ENCODE measurements at regions not wholly inside any gene's neighbourhood (a gene's known extent, or its start where the extent isn't known, plus 50 kb on each side); places are given as distances from the start of the nearest gene placed in this dataset.

DNA sequence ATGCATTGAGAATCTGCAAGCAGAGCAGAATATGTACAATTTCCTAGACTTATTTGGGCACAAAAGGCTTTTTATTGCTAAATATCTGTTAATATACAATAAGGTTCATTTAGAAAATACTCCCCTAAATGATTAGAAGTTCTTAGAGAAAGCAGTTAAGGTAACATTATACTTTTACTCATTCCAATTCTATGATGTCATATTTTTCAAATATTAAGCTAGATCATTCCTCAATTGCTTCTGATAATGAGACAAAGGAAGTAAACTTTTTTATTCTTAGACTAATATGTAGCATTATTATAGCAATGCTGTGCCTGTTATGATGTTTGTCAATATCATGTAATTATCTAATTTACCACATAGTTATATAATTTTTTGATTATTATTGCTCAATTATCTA lies 447.0 kb downstream of the SLC16A7 start:
- DNase-seq (no peak), ATAC-seq (no peak)
- Histone ChIP-seq H3K27ac (ENCODE audit: low read length) (no peak overlapping the region), H3K27me3 (ENCODE audit: control insufficient read depth, insufficient read depth) (no peaks in the 10 kb centered on the region), H3K4me3 (ENCODE audit: low read length) (no peak overlapping the region), H3K4me1 (ENCODE audit: control insufficient read depth, insufficient read depth, low read length) (no peaks in the 10 kb centered on the region), H3K9me3 (ENCODE audit: control insufficient read depth, low read length) (no peaks in the 10 kb centered on the region)
- intact Hi-C loops (cut with DNase I) = no loop called here

DNA sequence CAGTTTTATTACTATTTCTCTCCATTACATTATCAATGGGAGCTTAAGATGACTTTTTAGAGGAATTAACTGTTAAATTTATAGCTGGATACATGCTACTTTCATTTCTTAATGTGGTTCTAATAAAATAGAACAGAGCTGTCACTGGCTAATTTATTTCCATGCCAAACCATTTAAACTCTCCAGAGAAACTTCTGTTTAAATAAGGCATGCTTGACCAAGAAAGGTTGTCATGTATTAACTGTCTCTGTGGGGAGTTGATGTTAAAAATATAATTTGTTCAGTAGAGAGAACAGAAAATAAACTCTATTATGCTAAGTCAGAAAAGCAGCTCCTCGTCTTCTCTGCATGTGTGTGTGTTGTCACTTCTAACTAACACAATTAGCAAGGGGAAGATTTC lies 447.4 kb downstream of the SLC16A7 start:
- intact Hi-C loops (cut with DNase I) = no loop called here
- Histone ChIP-seq H3K4me1 (ENCODE audit: control insufficient read depth, insufficient read depth, low read length) (no peaks in the 10 kb centered on the region), H3K27me3 (ENCODE audit: control insufficient read depth, insufficient read depth) (no peaks in the 10 kb centered on the region), H3K27ac (ENCODE audit: low read length) (no peak overlapping the region), H3K4me3 (ENCODE audit: low read length) (no peak overlapping the region), H3K9me3 (ENCODE audit: control insufficient read depth, low read length) (no peaks in the 10 kb centered on the region)
- ATAC-seq (no peak), DNase-seq (no peak)
- 49% methylated on average over 1 of the region's 1 CpG for WGBS

DNA sequence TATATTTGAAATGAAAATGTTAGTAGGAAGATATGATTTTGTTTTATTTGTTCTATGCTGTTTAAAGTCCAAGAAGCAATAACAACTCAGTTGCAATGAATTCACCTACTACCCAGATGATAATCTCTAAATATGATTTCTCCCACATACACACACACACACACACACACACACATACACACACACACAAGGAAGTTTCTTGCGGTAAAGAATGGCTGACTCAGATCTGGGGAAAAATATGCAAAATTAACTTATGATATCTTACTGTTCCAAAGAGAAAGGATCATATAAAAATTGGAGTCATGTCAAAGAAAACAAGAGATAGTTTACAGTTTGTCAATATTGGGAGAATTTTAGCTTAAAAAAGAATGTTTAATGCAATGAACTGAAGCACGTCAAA lies 456.7 kb downstream of the SLC16A7 start:
- Histone ChIP-seq H3K27me3 (ENCODE audit: control insufficient read depth, insufficient read depth) (no peaks in the 10 kb centered on the region), H3K9me3 (ENCODE audit: control insufficient read depth, low read length) (no peaks in the 10 kb centered on the region), H3K27ac (ENCODE audit: low read length) (no peak overlapping the region), H3K4me3 (ENCODE audit: low read length) (no peak overlapping the region), H3K4me1 (ENCODE audit: control insufficient read depth, insufficient read depth, low read length) (no peaks in the 10 kb centered on the region)
- intact Hi-C loops (cut with DNase I) = no loop called here
- no peak for ATAC-seq
- no peak for DNase-seq
- 80% methylated on average over 2 of the region's 2 CpGs for WGBS

DNA sequence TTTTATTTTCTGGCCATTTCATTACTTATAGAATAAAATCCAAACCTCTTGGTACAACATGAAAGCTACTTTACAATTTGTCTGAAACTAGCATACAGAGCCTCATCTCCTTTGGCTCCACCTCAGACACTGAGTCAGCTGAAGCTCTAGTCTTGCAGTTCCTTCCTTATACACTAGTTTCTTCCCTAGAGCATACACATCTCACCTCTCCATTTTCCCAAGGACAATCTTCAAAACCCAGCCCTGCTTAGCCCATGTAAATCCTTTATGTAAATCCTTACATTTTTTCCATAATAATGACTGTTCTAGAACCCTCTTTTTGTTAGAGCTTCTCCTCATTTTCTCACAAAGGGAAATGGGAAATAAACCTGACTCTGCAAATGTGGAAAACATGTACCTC lies 463.4 kb downstream of the SLC16A7 start:
- intact Hi-C loops (cut with DNase I) = no loop called here
- H3K4me3 ChIP-seq (ENCODE audit: low read length) = no peak overlapping the region
- H3K4me1 ChIP-seq (ENCODE audit: control insufficient read depth, insufficient read depth, low read length) = no peaks in the 10 kb centered on the region
- no peaks in the 10 kb centered on the region for H3K27me3 ChIP-seq (ENCODE audit: control insufficient read depth, insufficient read depth)
- no peak overlapping the region for H3K27ac ChIP-seq (ENCODE audit: low read length)
- no peaks in the 10 kb centered on the region for H3K9me3 ChIP-seq (ENCODE audit: control insufficient read depth, low read length)
- no peak for ATAC-seq
- no peak for DNase-seq

DNA sequence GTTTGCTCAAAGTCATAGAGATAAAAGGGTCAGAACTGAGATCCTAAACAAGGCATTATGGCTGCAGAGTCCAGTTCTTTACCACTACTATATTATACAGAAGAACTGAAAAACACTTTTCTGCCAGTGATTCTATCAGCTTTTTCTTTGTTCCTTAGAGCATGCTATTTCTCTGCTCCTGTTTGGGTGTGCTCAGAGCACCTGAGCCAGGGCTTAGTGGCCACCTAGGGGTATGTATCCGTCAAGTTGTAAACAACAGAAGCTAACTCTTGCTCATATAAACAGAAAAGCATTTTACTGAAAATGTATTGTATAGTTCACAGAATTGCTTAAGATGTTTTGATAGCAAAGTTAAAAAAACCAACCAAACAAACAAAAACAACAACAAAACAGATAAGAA lies 470.8 kb downstream of the SLC16A7 start:
- no peaks in the 10 kb centered on the region for H3K9me3 ChIP-seq (ENCODE audit: control insufficient read depth, low read length)
- no peak overlapping the region for H3K27ac ChIP-seq (ENCODE audit: low read length)
- no peak overlapping the region for H3K4me3 ChIP-seq (ENCODE audit: low read length)
- no peak for DNase-seq
- 87% methylated on average over 1 of the region's 1 CpG for WGBS
- no peak for ATAC-seq
- H3K27me3 ChIP-seq (ENCODE audit: control insufficient read depth, insufficient read depth) = no peaks in the 10 kb centered on the region
- intact Hi-C loops (cut with DNase I) = no loop called here
- H3K4me1 ChIP-seq (ENCODE audit: control insufficient read depth, insufficient read depth, low read length) = no peaks in the 10 kb centered on the region

DNA sequence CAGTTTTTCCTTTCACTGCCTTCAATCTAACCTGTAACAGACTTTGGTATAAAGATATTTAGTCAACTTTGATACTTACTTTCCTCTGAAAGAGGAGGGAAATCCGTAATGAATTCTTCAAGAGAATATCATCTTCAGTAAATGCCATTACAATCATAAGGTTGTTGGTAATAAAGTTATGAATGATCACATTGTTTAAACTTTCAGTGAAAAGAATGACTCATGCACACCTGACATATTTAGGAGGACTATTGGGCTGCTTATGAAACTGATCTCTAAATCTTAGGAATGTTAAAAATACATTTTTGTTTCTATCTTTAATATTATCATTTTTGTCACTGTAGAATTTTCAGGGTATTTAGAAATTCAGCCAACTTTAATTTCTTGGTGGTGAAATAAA lies 474.7 kb downstream of the SLC16A7 start:
- no peaks in the 10 kb centered on the region for H3K9me3 ChIP-seq (ENCODE audit: control insufficient read depth, low read length)
- no peak overlapping the region for H3K27ac ChIP-seq (ENCODE audit: low read length)
- H3K4me3 ChIP-seq (ENCODE audit: low read length) = no peak overlapping the region
- H3K27me3 ChIP-seq (ENCODE audit: control insufficient read depth, insufficient read depth) = no peaks in the 10 kb centered on the region
- intact Hi-C loops (cut with DNase I) = no loop called here
- ATAC-seq = no peak
- WGBS = 88% methylated on average over 1 of the region's 1 CpG
- H3K4me1 ChIP-seq (ENCODE audit: control insufficient read depth, insufficient read depth, low read length) = no peaks in the 10 kb centered on the region
- no peak for DNase-seq

DNA sequence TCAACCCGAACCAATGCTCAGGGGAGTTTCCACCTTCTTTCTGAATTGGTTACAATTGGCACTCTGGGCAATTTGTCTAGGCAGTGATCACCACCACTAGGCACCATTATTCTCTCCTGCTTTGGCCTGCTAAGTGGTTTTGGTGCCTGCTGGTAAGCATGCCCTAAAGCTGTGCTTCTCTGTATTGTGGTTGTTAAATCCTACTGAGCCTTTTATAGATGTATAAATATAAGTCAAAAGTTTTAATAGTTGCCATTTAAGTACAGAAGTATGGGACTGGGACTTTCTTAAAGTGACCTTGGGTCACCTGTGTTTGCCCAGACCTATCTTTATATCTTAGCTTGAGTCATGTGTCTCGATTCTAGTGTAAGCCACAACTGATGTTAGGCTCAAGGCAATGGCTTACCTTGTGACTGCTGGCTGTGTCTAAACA lies 475.9 kb downstream of the SLC16A7 start:
- no peaks in the 10 kb centered on the region for H3K9me3 ChIP-seq (ENCODE audit: control insufficient read depth, low read length)
- DNase-seq = no peak
- H3K4me1 ChIP-seq (ENCODE audit: control insufficient read depth, insufficient read depth, low read length) = no peaks in the 10 kb centered on the region
- WGBS = 79% methylated on average over 2 of the region's 2 CpGs
- intact Hi-C loops (cut with DNase I) = no loop called here
- H3K4me3 ChIP-seq (ENCODE audit: low read length) = no peak overlapping the region
- H3K27ac ChIP-seq (ENCODE audit: low read length) = no peak overlapping the region
- H3K27me3 ChIP-seq (ENCODE audit: control insufficient read depth, insufficient read depth) = no peaks in the 10 kb centered on the region
- ATAC-seq = no peak

DNA sequence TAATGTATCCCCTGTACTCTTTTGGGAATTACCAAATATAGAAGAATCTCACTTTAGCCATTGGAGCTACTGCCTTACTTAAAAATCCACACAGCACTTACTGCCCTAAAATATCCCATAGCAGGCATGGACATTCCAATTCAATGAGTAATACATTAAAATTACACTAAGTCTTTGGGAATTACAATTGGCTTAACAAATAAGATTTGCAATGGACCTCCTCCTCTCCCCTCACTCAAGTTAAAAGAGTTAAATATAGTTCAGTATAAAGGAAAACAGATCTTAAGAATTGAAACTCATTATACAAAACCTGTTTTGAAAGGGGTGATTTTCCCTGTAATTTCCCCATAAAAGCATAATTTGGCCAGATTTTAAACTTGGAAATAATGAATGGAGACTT lies 477.1 kb downstream of the SLC16A7 start:
- Histone ChIP-seq H3K27ac (ENCODE audit: low read length) (no peak overlapping the region), H3K4me1 (ENCODE audit: control insufficient read depth, insufficient read depth, low read length) (no peaks in the 10 kb centered on the region), H3K9me3 (ENCODE audit: control insufficient read depth, low read length) (no peaks in the 10 kb centered on the region), H3K4me3 (ENCODE audit: low read length) (no peak overlapping the region), H3K27me3 (ENCODE audit: control insufficient read depth, insufficient read depth) (no peaks in the 10 kb centered on the region)
- no peak for DNase-seq
- intact Hi-C loops (cut with DNase I) = no loop called here
- ATAC-seq = no peak

DNA sequence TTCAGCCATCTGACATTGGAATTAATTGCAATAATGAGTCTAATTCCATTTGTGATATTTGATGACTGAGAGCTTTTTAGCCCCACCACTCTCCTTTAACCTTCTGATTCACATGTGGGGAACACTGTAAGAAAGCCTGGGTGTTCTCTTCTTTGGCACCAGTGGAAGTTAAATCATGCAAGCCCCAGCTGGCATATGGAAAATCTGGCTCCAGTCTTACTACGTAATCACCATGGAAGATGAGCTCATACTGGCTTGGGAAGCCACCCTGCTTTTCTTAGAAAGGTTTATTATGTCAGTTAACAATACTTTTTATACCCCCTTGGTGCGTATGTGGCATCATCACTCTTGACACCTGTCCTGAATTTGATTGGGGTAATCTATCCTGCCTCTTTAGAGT lies 479.3 kb downstream of the SLC16A7 start:
- intact Hi-C loops (cut with DNase I) = no loop called here
- Histone ChIP-seq H3K9me3 (ENCODE audit: control insufficient read depth, low read length) (no peaks in the 10 kb centered on the region), H3K4me1 (ENCODE audit: control insufficient read depth, insufficient read depth, low read length) (no peaks in the 10 kb centered on the region), H3K27me3 (ENCODE audit: control insufficient read depth, insufficient read depth) (no peaks in the 10 kb centered on the region), H3K4me3 (ENCODE audit: low read length) (no peak overlapping the region), H3K27ac (ENCODE audit: low read length) (no peak overlapping the region)
- no peak for ATAC-seq
- DNase-seq = no peak
- WGBS = 80% methylated on average over 2 of the region's 2 CpGs

DNA sequence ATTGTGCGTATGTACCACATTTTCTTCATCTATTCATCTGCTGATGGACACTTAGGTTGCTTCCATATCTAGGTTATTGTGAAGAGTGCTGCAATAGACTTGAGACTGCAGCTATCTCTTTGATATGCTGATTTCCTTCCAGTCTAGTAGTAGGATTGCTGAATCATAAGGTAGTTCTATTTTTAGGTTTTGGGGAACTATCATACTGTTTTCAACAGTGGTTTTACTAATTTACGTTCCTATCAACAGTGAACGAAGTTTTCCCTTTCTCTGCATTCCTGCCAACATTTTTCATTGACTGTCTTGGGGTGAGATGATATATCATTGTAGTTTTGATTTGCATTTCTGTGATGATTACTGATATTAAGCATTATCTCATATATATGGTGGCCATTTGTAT lies 482.2 kb downstream of the SLC16A7 start:
- H3K9me3 ChIP-seq (ENCODE audit: control insufficient read depth, low read length) = no peaks in the 10 kb centered on the region
- no peaks in the 10 kb centered on the region for H3K27me3 ChIP-seq (ENCODE audit: control insufficient read depth, insufficient read depth)
- no peak overlapping the region for H3K4me3 ChIP-seq (ENCODE audit: low read length)
- ATAC-seq (no peak), DNase-seq (no peak)
- intact Hi-C loops (cut with DNase I) = no loop called here
- 69% methylated on average over 3 of the region's 3 CpGs for WGBS
- H3K4me1 ChIP-seq (ENCODE audit: control insufficient read depth, insufficient read depth, low read length) = no peaks in the 10 kb centered on the region
- H3K27ac ChIP-seq (ENCODE audit: low read length) = no peak overlapping the region

DNA sequence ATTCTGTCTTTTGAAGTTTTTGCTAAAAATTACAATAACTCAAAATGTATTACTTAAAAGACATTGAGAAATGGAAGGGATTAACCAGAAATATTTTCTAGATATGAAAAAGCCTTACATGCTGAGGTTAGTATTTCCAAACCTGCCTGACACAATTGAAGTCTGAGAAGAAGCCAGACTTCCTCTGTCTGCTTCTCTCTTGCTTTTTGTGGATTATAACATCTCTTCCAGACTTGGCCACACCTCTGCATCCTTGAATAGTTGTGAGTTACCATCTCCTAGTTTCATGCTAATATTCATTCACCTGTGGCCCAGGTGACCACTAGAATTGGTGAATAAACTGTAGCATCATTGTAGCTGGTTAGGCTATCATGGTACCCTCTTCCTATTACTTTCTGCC lies 497.6 kb downstream of the SLC16A7 start:
- H3K27ac ChIP-seq (ENCODE audit: low read length) = no peak overlapping the region
- intact Hi-C loops (cut with DNase I) = no loop called here
- no peak for DNase-seq
- no peaks in the 10 kb centered on the region for H3K4me1 ChIP-seq (ENCODE audit: control insufficient read depth, insufficient read depth, low read length)
- H3K27me3 ChIP-seq (ENCODE audit: control insufficient read depth, insufficient read depth) = no peaks in the 10 kb centered on the region
- H3K4me3 ChIP-seq (ENCODE audit: low read length) = no peak overlapping the region
- H3K9me3 ChIP-seq (ENCODE audit: control insufficient read depth, low read length) = no peaks in the 10 kb centered on the region
- ATAC-seq = no peak

DNA sequence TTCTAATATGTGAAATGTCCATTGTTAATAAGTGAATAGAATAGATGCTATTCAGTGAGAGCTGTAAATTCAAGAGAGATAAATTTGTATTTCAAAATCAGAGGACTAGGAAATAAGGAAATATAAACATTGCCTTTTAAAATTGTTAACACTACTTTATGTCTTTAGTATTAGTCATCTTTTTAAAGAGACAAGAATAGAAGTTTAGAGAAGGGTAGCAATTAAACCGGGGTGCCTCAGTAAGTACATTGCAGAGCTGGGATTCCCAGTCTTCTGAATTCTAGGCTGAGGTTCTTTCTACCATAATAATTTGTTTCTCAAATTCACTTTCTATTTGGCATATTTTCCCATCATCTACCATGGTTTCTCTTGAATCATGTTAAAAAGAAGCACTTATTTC lies 498.6 kb downstream of the SLC16A7 start:
- no peaks in the 10 kb centered on the region for H3K4me1 ChIP-seq (ENCODE audit: control insufficient read depth, insufficient read depth, low read length)
- intact Hi-C loops (cut with DNase I) = no loop called here
- H3K9me3 ChIP-seq (ENCODE audit: control insufficient read depth, low read length) = no peaks in the 10 kb centered on the region
- no peak overlapping the region for H3K27ac ChIP-seq (ENCODE audit: low read length)
- DNase-seq (no peak), ATAC-seq (no peak)
- H3K27me3 ChIP-seq (ENCODE audit: control insufficient read depth, insufficient read depth) = no peaks in the 10 kb centered on the region
- WGBS = 79% methylated on average over 1 of the region's 1 CpG
- no peak overlapping the region for H3K4me3 ChIP-seq (ENCODE audit: low read length)
